T-helper 1 cell treated with Interleukin-12 subunit alpha and Interleukin-12 subunit beta and Interleukin-4 antibody, amounts not matched to agents 30 μg/mL and 1 μg/mL, for 36 hours (primary cell): ENCODE measurements at regions not wholly inside any gene's neighbourhood (a gene's known extent, or its start where the extent isn't known, plus 50 kb on each side); places are given as distances from the start of the nearest gene placed in this dataset.

Experiments used
- H3K27ac Mint-ChIP-seq: one replicate; pipeline ENCODE4 v1.8.0; 2021; ENCODE audit warnings: mild to moderate bottlenecking, mixed read lengths
- H3K27me3 Mint-ChIP-seq: one replicate; pipeline ENCODE4 v1.8.0; 2021; ENCODE audit warnings: low read depth, mixed read lengths
- H3K36me3 Mint-ChIP-seq: one replicate; pipeline ENCODE4 v1.8.0; 2021; ENCODE audit warnings: low read depth, mixed read lengths
- H3K4me1 Mint-ChIP-seq: one replicate; pipeline ENCODE4 v1.8.0; 2021; ENCODE audit warnings: low read depth, mixed read lengths
- H3K4me3 Mint-ChIP-seq: one replicate; pipeline ENCODE4 v1.8.0; 2021; ENCODE audit warnings: mild to moderate bottlenecking, moderate library complexity, mixed read lengths
- H3K9me3 Mint-ChIP-seq: one replicate; pipeline ENCODE4 v1.8.0; 2021; ENCODE audit warnings: mixed read lengths

DNA sequence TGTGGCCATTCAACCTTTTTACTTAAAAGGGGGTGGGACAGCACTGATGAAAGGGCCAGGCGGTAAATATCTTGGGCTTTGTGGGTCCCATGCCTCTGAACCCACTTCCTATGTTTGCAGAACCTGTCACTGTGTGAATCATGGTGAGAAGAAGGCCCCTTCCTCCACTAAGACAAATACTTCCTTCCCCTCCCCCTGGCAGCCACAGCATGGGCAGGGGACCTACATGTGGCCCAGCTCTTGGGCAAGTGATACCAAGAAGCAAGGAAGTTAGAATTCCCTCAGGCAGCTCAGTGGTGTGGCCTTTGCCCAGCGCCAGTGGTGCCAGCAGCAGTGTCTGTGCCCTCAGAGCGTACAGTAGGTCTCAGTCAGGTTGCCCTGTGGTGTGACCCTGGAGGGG lies 168.6 kb downstream of the TRIM33 start:
- Mint-ChIP-seq H3K9me3 (peaks cover 6% of the 10 kb centered on the region), H3K4me3 (no peak overlapping the region), H3K4me1 (peaks cover 32% of the 10 kb centered on the region), H3K27me3 (peaks cover 4% of the 10 kb centered on the region), H3K27ac (peak overlapping the region; percentile 39), H3K36me3 (peaks cover 4% of the 10 kb centered on the region)

DNA sequence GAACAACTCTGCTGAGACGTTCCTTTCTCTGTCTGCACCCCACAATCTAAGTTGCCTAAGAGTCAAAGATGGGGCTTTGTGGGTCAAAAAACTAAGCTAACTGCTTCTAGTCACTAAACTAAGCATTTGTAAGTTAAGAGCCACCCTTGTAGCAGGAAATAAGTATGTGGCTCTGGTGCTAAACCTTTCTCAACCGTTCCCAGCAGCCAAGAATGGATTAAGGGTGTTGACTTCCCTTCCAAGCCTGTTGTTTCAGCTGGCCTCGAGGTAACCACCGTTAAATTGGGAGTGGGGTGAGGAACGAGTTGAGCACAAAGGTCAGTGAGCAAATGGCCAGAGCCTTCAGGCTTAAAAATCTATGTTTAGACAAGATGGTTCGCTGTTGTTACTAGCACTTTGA lies 169.1 kb downstream of the TRIM33 start:
- Mint-ChIP-seq H3K9me3 (peaks cover 6% of the 10 kb centered on the region), H3K27me3 (peaks cover 4% of the 10 kb centered on the region), H3K27ac (peak overlapping the region; percentile 72), H3K36me3 (peaks cover 4% of the 10 kb centered on the region), H3K4me1 (peaks cover 32% of the 10 kb centered on the region), H3K4me3 (no peak overlapping the region)

DNA sequence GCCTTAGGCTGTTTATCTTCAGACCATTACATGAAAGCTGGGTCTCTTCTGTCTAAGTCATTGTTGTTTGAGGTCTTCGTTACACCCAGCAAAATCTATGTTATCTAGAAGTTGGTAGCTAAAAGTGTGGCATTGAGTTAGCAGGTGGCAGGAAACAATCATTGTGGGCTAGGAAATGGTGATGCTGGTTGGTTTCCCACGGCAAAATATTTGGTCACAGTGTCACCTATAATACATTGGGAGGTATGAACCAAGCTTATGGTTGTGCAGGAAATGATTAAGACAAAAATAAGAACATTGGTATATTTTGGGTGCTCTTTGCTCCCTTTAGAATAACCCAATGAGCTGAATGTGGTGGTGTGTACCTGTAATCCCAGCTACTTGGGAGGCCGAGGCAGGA lies 169.7 kb downstream of the TRIM33 start:
- Mint-ChIP-seq H3K4me1 (peaks cover 30% of the 10 kb centered on the region), H3K4me3 (peak overlapping the region; percentile 19), H3K36me3 (peaks cover 4% of the 10 kb centered on the region), H3K9me3 (peaks cover 6% of the 10 kb centered on the region), H3K27me3 (peaks cover 4% of the 10 kb centered on the region), H3K27ac (peak overlapping the region; percentile 80)

DNA sequence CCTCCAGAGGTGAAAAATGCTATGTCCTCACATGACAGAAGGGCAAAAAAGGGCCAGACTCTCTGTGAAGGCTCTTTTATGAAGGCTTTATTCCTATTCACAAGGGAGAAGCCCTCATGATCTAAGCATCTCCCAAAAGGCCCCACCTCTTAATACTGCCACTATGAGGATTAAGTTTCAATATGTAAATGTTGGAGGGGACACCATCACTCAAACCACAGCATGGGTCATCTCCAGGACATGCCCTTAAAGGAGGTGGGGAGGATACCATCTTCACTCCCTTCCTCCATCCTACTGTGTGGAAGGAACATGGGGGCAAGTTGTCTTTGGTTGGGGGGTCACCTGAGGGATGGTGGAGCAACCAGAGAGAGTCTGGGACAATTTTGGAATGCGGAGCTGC lies 170.1 kb downstream of the TRIM33 start:
- Mint-ChIP-seq H3K36me3 (peaks cover 4% of the 10 kb centered on the region), H3K4me1 (peaks cover 29% of the 10 kb centered on the region), H3K27ac (peak overlapping the region; percentile 80), H3K4me3 (no peak overlapping the region), H3K9me3 (peaks cover 6% of the 10 kb centered on the region), H3K27me3 (peaks cover 4% of the 10 kb centered on the region)

DNA sequence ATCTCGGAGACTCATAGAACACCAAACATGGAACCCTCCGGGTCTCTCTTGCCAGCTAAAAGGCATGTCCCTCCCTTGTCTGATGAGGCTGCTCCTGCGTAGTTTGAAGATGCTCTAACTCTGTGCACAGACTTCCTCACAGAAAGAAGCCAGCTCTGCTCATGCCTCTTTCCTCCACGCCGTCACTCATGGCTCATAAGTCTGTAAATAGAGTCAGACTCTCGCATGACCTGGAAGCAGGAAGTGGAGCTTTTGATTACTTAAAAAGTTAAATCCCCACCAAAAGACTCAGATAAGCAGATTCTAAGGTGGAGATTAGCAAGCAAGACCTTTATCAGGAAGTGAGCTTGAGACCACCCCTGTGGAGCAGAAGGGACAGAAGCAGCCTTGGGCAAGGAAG lies 171.6 kb downstream of the TRIM33 start:
- no peak overlapping the region for H3K27ac Mint-ChIP-seq
- peaks cover 4% of the 10 kb centered on the region for H3K27me3 Mint-ChIP-seq
- peaks cover 37% of the 10 kb centered on the region for H3K4me1 Mint-ChIP-seq
- H3K36me3 Mint-ChIP-seq, result peaks cover 4% of the 10 kb centered on the region
- peaks cover 6% of the 10 kb centered on the region for H3K9me3 Mint-ChIP-seq
- H3K4me3 Mint-ChIP-seq, result no peak overlapping the region

DNA sequence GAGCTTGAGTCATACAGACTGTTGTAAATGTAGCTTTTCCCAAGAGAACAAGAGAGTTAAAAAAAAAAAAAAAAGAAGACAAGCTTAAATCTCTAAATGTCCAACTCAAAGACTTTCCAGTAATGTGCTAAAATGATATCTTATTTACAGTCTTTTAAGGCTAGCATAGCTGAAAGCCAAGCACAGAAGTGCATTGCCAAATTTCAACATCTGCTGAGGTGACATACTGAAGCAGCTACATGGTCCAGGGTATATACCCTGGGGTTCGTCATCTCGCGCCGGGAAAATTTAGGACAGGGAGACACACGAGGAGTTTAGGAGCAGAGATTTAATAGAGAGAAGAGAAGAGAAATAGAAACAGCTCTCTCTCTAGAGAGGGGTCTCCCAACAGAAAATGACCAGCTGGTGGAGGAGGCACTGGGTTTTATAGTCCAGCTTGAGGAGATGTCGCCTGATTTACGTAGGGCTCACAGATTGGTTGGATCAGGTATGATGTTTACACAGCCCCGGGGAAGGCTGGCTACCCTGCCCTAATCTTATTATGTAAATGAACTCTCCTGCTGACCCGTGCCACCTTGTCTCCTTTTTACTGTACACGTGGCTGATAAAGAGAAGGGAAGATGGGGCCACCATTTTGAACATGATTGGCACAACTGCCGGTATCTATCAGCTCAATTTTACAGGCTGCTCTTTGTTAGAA lies 172.7 kb downstream of the TRIM33 start:
- peaks cover 6% of the 10 kb centered on the region for H3K9me3 Mint-ChIP-seq
- H3K36me3 Mint-ChIP-seq, result peaks cover 4% of the 10 kb centered on the region
- H3K4me1 Mint-ChIP-seq, result peaks cover 42% of the 10 kb centered on the region
- H3K27me3 Mint-ChIP-seq, result peaks cover 8% of the 10 kb centered on the region
- H3K27ac Mint-ChIP-seq, result no peak overlapping the region
- no peak overlapping the region for H3K4me3 Mint-ChIP-seq

DNA sequence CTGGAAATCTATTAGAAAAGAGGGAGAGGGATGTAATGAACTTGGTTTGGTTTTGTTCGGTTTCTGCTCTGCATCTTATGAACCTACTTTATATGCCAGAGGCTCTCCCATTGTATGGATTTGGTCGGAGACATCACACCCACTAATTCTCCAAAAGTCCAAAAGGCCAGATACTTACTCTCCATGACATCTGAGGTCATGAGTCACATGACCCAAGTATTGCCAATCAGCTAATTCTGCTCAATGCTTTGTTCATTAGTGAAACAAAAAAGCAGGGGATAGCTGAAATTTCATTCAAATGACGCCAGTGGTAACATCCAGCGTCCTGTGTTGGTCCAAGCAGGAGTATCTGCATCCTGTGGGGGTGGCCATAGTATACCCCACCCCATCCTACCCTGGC lies 173.6 kb downstream of the TRIM33 start:
- Mint-ChIP-seq H3K9me3 (peaks cover 6% of the 10 kb centered on the region), H3K4me3 (no peak overlapping the region), H3K4me1 (peaks cover 40% of the 10 kb centered on the region), H3K36me3 (peaks cover 4% of the 10 kb centered on the region), H3K27me3 (peaks cover 12% of the 10 kb centered on the region), H3K27ac (no peak overlapping the region)

DNA sequence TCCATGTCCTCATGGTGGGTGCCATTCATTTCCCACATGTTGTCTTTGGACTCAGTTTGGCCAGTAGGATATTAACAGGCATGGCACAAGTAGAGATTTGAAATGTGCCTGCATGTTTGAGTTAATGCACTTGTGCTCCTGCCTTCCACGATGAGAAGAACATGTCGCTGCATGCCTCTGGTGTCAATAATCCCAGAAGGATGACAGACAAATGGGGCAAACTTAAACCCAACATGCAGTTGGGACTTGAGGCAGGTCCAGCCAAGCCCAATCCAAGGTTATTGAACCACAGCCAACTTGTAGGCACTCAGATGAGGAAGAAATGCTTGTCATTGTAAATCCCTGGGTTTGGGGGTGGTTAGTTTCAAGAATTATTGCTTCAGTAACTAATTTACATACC lies 174.6 kb downstream of the TRIM33 start:
- H3K4me3 Mint-ChIP-seq, result no peak overlapping the region
- H3K36me3 Mint-ChIP-seq, result peaks cover 2% of the 10 kb centered on the region
- H3K27ac Mint-ChIP-seq, result no peak overlapping the region
- H3K9me3 Mint-ChIP-seq, result peaks cover 4% of the 10 kb centered on the region
- peaks cover 12% of the 10 kb centered on the region for H3K27me3 Mint-ChIP-seq
- peaks cover 41% of the 10 kb centered on the region for H3K4me1 Mint-ChIP-seq

DNA sequence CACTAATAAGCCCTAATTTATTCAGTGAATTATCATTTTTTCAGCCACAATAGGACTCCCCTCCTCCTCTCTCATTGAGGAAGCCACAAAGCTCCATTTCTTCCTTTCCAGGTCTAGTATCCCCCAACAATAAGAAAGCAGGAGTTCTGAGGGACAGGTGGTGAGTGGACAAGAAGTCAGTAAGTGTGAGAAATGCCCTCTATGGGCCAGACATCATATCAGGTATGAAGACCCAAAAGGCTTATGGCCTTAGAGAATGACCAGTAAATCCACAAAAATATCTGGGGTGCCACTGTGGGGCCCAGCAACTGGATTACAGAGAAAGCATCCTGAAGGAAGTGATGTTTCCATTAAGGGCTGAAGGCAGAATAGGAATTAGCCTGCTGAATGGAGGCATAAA lies 175.7 kb downstream of the TRIM33 start:
- peak overlapping the region; percentile 27 for H3K27ac Mint-ChIP-seq
- no peaks in the 10 kb centered on the region for H3K9me3 Mint-ChIP-seq
- H3K4me3 Mint-ChIP-seq, result no peak overlapping the region
- no peaks in the 10 kb centered on the region for H3K36me3 Mint-ChIP-seq
- peaks cover 36% of the 10 kb centered on the region for H3K4me1 Mint-ChIP-seq
- peaks cover 12% of the 10 kb centered on the region for H3K27me3 Mint-ChIP-seq

DNA sequence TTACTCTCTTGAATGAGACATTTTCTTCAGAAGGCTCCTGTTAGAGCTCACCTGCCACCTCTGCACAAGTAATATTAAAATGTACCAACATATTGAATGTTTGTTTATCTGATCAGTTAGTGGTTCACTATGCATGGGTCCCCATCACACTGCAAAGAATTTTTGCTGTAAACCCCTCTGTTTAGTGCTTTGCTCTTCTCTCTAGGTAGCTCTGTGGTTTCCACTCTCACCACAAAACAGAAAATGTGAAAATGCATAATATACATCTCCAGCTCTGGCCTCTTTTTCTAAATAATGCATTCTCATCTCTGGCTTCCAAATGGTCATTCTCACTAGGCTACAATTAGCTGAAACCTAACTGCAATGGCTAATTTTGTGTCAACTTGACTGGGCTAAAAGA lies 176.7 kb downstream of the TRIM33 start:
- Mint-ChIP-seq H3K4me3 (peak overlapping the region; percentile 41), H3K4me1 (peaks cover 36% of the 10 kb centered on the region), H3K36me3 (no peaks in the 10 kb centered on the region), H3K27ac (no peak overlapping the region), H3K27me3 (peaks cover 12% of the 10 kb centered on the region), H3K9me3 (no peaks in the 10 kb centered on the region)

DNA sequence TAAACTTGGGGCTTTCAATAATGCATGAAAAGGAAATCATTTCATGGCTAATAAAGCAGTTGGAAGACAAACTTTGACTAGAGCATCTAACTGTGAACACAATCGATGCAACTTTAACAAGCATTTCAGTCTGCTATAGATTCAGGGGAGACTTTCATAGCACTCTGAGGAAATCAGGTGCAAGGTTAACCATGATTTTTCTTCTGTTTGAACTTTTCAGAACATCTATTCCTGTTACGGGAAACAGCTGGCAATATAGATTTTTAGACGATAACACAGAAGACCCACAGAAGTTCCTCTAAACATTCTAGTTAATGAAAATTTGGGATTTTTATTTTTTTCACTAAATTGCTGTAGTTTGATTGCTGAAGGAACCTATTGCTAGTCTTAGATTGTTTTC lies 177.3 kb downstream of the TRIM33 start:
- H3K9me3 Mint-ChIP-seq, result no peaks in the 10 kb centered on the region
- H3K4me3 Mint-ChIP-seq, result no peak overlapping the region
- no peak overlapping the region for H3K27ac Mint-ChIP-seq
- H3K4me1 Mint-ChIP-seq, result peaks cover 36% of the 10 kb centered on the region
- no peaks in the 10 kb centered on the region for H3K36me3 Mint-ChIP-seq
- H3K27me3 Mint-ChIP-seq, result peaks cover 17% of the 10 kb centered on the region

DNA sequence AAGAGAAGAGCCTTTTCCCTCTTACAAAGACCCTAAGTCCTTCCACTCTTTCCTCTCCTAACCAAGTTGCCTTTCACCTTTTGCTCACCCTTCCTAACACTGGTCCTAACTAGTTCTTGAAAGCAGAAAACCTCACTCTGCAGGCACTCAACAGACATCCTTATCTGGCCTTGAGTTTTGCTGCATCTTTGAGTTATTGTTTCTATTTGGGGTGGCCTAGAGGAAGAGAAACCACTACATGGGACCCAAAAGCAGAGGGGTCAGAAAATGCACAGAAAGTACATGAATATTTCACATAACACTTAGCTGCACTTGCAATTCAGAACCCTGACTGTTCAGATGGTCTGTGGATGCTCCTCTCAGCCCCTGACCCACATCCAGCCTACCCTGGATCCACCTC lies 178.3 kb upstream of the SYT6 start:
- Mint-ChIP-seq H3K27ac (no peak overlapping the region), H3K4me3 (no peak overlapping the region)

DNA sequence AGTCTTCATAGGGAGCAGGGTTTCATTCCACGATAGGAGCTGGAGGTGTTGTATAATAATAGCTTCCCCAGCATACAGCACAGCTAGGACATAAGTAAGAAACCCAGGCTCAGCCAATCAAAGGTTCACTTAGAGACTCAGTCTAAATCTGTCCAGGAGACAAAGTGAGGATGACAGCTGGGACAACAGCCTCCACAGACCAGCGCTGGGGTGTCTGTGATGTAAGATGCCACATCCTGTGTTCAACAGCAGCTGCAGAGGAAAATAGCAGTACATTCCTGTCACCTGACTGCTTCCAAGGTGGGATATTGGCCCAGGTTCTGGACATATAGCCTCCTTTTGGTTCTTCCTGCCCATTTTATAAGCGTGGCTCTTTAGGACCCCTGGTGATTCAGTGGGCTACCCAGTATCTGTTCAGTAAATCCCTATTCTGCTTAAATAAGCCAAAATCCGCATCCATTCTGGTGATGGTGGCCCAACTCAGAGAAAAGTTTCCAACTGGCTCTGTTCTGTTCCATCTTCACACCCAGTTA lies 176.8 kb upstream of the SYT6 start:
- Mint-ChIP-seq H3K4me1 (peaks cover 36% of the 10 kb centered on the region), H3K4me3 (no peak overlapping the region), H3K36me3 (no peaks in the 10 kb centered on the region), H3K27me3 (peaks cover 23% of the 10 kb centered on the region), H3K9me3 (no peaks in the 10 kb centered on the region), H3K27ac (no peak overlapping the region)

More for the DNA sequence above, 178.3 kb upstream of the SYT6 start:
- Mint-ChIP-seq H3K4me1 (peaks cover 36% of the 10 kb centered on the region), H3K27me3 (peaks cover 21% of the 10 kb centered on the region), H3K36me3 (no peaks in the 10 kb centered on the region), H3K9me3 (no peaks in the 10 kb centered on the region)

DNA sequence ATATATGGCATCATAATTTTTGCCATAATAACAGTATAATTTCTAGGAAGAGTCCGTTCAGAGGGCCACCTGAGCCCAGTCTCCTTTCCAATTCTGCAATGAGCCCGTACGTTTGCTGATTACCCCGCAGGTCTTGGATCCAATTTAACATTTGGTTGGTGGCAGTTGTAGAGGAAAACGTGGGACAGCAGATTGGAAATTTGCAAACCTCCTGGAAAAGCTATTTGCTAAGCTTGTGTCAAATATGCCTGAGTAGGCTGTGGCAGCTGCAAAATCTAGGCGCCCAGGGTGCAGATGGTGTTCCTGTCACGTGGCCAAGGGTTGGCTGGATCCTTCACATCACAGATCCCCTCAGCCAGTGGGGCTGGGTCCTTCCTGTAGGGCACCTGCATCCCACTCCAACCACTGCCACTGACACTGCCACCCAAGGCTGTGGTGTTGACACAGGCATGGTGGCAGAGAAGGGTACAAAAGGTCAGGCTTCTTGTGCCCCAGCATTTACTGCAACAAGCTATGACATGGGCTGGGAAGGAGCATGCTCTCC lies 174.8 kb upstream of the SYT6 start:
- no peak overlapping the region for H3K4me3 Mint-ChIP-seq
- H3K9me3 Mint-ChIP-seq, result no peaks in the 10 kb centered on the region
- peaks cover 22% of the 10 kb centered on the region for H3K4me1 Mint-ChIP-seq
- peaks cover 21% of the 10 kb centered on the region for H3K27me3 Mint-ChIP-seq
- no peaks in the 10 kb centered on the region for H3K36me3 Mint-ChIP-seq
- H3K27ac Mint-ChIP-seq, result no peak overlapping the region

DNA sequence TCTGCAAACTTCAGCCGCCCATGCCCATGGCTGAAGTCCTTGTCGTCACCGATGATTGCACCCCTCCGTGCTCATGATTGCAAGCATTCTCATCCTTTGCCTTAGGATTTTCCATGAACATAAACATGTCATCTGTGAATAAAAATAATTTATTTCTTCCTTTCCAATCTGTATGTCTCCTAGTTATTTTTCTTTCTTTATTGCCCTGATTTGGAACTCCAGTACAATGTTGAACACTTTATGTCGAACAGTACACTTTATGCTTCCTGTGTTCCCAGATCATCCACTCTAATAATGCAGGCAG lies 170.9 kb upstream of the SYT6 start:
- no peaks in the 10 kb centered on the region for H3K9me3 Mint-ChIP-seq
- H3K27ac Mint-ChIP-seq, result no peak overlapping the region
- H3K27me3 Mint-ChIP-seq, result peaks cover 19% of the 10 kb centered on the region
- no peaks in the 10 kb centered on the region for H3K4me1 Mint-ChIP-seq
- no peak overlapping the region for H3K4me3 Mint-ChIP-seq
- H3K36me3 Mint-ChIP-seq, result no peaks in the 10 kb centered on the region
